OCI-LY1 (cell line): ENCODE measurements at regions not wholly inside any gene's neighbourhood (a gene's known extent, or its start where the extent isn't known, plus 50 kb on each side); places are given as distances from the start of the nearest gene placed in this dataset.

ENCODE experiments used
- H2AFZ ChIP-seq: fragments of 200-600 bp; sonication (generic), shearing (Covaris generic); 2 replicates; pipeline ENCODE4 v1.6.0; 2014; ENCODE audit warnings: antibody characterized with exemption, mild to moderate bottlenecking, low read length
- H3F3A ChIP-seq: fragments of 200-600 bp; sonication (generic), shearing (Covaris generic); 2 replicates; pipeline ENCODE4 v1.6.0; 2014; ENCODE audit warnings: mild to moderate bottlenecking, antibody characterized with exemption, low read length, moderate library complexity; ENCODE audit not compliant: insufficient read depth
- H3K27ac ChIP-seq: fragments of 200-600 bp; sonication (generic); 2 replicates; pipeline ENCODE4 v1.5.1; 2014; ENCODE audit warnings: low read length, mixed run types, mild to moderate bottlenecking, low read depth; ENCODE audit not compliant: poor library complexity, severe bottlenecking
- H3K27me3 ChIP-seq: fragments of 200-600 bp; sonication (generic); 2 replicates; pipeline ENCODE4 v1.6.0; 2014; ENCODE audit warnings: antibody characterized with exemption, mild to moderate bottlenecking, low read length, moderate library complexity; ENCODE audit not compliant: insufficient read depth
- H3K36me3 ChIP-seq: fragments of 200-600 bp; sonication (generic); 2 replicates; pipeline ENCODE4 v1.6.1; 2014; ENCODE audit warnings: mild to moderate bottlenecking, antibody characterized with exemption, low read length, moderate library complexity, mixed read lengths; ENCODE audit not compliant: insufficient read depth
- H3K4me1 ChIP-seq: fragments of 200-600 bp; sonication (generic); 2 replicates; pipeline ENCODE4 v1.5.1; 2014; ENCODE audit warnings: mild to moderate bottlenecking, low read length, moderate library complexity; ENCODE audit not compliant: insufficient read depth, severe bottlenecking
- H3K4me2 ChIP-seq: fragments of 200-600 bp; sonication (generic), shearing (Covaris generic); 2 replicates; pipeline ENCODE4 v1.6.1; 2014; ENCODE audit warnings: low read length
- H3K4me3 ChIP-seq: fragments of 200-600 bp; sonication (generic); 2 replicates; pipeline ENCODE4 v1.5.1; 2014; ENCODE audit warnings: low read length, low read depth, mild to moderate bottlenecking, mixed read lengths; ENCODE audit not compliant: poor library complexity, severe bottlenecking
- H3K79me2 ChIP-seq: fragments of 200-600 bp; shearing (Covaris generic); 2 replicates; pipeline ENCODE4 v1.6.1; 2016; ENCODE audit warnings: mixed run types, low read length, mixed read lengths; ENCODE audit not compliant: insufficient read depth
- H3K9ac ChIP-seq: fragments of 200-600 bp; sonication (generic), shearing (Covaris generic); 2 replicates; pipeline ENCODE4 v1.6.1; 2014; ENCODE audit warnings: mild to moderate bottlenecking, low read length, mixed read lengths
- H3K9me2 ChIP-seq: fragments of 200-600 bp; sonication (generic), shearing (Covaris generic); 2 replicates; pipeline ENCODE4 v1.6.1; 2014; ENCODE audit warnings: low read depth, mild to moderate bottlenecking, low read length, mixed read lengths
- H3K9me3 ChIP-seq: fragments of 200-600 bp; shearing (Covaris generic); 2 replicates; pipeline ENCODE4 v1.6.1; 2014; ENCODE audit warnings: low read length, mixed read lengths
- H4K20me1 ChIP-seq: fragments of 200-600 bp; sonication (generic), shearing (Covaris generic); 2 replicates; pipeline ENCODE4 v1.6.0; 2016; ENCODE audit warnings: mild to moderate bottlenecking, low read length; ENCODE audit not compliant: insufficient read depth
- EZH2 ChIP-seq: fragments of 200-600 bp; sonication (generic), shearing (Covaris generic); IDR thresholded peaks from 2 replicates; pipeline ENCODE4 v1.8.0; 2017; ENCODE audit warnings: borderline replicate concordance, mixed run types, mild to moderate bottlenecking, antibody characterized with exemption, low read length, moderate library complexity, mixed read lengths
- TF ChIP-seq, protein P1 (sequence below): fragments of 200-600 bp; sonication (generic), shearing (Covaris generic); IDR thresholded peaks from 2 replicates; pipeline ENCODE4 v1.5.1; 2017; ENCODE audit warnings: mild to moderate bottlenecking, antibody characterized with exemption, low read length, moderate library complexity, mixed read lengths

DNA sequence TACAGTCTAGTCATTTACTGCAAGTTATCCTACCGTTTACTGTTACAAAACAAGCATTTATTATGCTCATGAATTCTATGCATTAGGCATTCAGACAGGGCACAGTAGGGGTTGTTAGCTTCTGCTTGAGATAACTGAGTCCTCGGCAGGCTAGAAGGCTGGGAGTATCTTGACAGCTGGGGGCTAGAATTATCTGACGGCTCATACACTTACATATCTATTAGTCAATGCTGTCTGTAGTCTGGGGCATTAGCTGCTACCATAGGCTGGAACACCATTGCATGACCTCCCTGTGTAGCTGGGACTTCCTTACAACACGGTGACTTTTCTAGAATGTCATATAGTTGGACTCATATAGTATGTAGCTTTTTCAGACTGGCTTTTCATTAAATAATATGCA, 61.9 kb upstream of the ALK start:
- no peak for TF ChIP-seq EZH2
- TF ChIP-seq, protein P1, sequence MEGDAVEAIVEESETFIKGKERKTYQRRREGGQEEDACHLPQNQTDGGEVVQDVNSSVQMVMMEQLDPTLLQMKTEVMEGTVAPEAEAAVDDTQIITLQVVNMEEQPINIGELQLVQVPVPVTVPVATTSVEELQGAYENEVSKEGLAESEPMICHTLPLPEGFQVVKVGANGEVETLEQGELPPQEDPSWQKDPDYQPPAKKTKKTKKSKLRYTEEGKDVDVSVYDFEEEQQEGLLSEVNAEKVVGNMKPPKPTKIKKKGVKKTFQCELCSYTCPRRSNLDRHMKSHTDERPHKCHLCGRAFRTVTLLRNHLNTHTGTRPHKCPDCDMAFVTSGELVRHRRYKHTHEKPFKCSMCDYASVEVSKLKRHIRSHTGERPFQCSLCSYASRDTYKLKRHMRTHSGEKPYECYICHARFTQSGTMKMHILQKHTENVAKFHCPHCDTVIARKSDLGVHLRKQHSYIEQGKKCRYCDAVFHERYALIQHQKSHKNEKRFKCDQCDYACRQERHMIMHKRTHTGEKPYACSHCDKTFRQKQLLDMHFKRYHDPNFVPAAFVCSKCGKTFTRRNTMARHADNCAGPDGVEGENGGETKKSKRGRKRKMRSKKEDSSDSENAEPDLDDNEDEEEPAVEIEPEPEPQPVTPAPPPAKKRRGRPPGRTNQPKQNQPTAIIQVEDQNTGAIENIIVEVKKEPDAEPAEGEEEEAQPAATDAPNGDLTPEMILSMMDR, result no peak
- no peak overlapping the region for H3K4me2 ChIP-seq
- H3K27me3 ChIP-seq, result no peaks in the 10 kb centered on the region
- no peaks in the 10 kb centered on the region for H3F3A ChIP-seq
- no peaks in the 10 kb centered on the region for H3K4me1 ChIP-seq
- H4K20me1 ChIP-seq, result no peaks in the 10 kb centered on the region
- H3K4me3 ChIP-seq, result no peak overlapping the region
- H3K9me2 ChIP-seq, result no peaks in the 10 kb centered on the region
- H2AFZ ChIP-seq, result no peak overlapping the region
- H3K79me2 ChIP-seq, result no peaks in the 10 kb centered on the region
- H3K36me3 ChIP-seq, result no peaks in the 10 kb centered on the region
- H3K9ac ChIP-seq, result no peak overlapping the region
- no peaks in the 10 kb centered on the region for H3K9me3 ChIP-seq
- H3K27ac ChIP-seq, result no peak overlapping the region

DNA sequence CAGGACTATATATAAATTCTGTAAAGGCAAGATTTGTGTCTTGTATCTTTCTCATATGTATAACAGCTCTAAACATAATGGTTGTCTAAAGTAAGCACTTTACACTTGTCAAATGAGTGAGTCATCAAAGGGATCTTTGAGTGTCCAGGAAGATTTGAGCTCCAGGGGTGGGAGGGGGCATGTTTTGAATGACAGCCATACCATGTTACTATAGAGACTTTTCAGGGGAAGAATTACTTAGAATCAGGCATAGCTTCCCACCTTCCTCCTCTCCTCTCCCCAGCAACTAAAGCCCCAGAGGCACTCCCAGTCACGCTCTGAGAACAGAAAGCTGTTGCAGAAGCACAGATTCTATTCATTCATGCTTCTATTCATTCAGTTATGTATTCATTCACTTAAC, 65.8 kb upstream of the ALK start:
- Histone ChIP-seq H3K9me3 (no peaks in the 10 kb centered on the region), H3K4me2 (no peak overlapping the region), H4K20me1 (no peaks in the 10 kb centered on the region), H3K27ac (no peak overlapping the region), H3F3A (no peaks in the 10 kb centered on the region), H2AFZ (no peak overlapping the region), H3K9ac (no peak overlapping the region), H3K4me3 (no peak overlapping the region), H3K27me3 (no peaks in the 10 kb centered on the region), H3K4me1 (no peaks in the 10 kb centered on the region), H3K9me2 (no peaks in the 10 kb centered on the region), H3K36me3 (no peaks in the 10 kb centered on the region), H3K79me2 (no peaks in the 10 kb centered on the region)
- TF ChIP-seq, protein P1, result no peak
- TF ChIP-seq EZH2, result no peak

DNA sequence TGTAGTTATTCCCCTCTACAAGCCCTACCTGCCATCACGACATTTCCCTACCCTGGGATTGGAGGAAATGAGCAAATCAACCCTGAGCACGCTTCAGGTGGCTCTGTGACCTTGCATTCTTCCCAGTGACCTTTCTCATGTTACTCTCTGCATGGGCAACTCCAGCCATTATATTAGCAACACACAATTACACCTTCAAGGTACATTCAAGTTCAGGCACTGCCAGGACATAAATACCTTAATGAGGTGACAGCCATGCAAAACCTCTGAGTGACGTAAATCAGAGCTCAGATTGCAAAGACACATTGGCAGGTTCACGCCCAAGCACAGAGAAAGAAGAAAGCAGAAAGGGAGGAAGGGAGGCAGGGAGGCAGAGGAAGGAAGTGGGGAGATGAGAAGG, 68.7 kb upstream of the ALK start:
- H3K27ac ChIP-seq, result no peak overlapping the region
- H3F3A ChIP-seq, result no peaks in the 10 kb centered on the region
- H3K4me2 ChIP-seq, result no peak overlapping the region
- no peak overlapping the region for H3K4me3 ChIP-seq
- H3K9me2 ChIP-seq, result no peaks in the 10 kb centered on the region
- H3K9ac ChIP-seq, result no peak overlapping the region
- H3K36me3 ChIP-seq, result no peaks in the 10 kb centered on the region
- H3K79me2 ChIP-seq, result no peaks in the 10 kb centered on the region
- TF ChIP-seq EZH2, result no peak
- TF ChIP-seq, protein P1, result no peak
- no peak overlapping the region for H2AFZ ChIP-seq
- H4K20me1 ChIP-seq, result no peaks in the 10 kb centered on the region
- H3K9me3 ChIP-seq, result no peaks in the 10 kb centered on the region
- H3K27me3 ChIP-seq, result no peaks in the 10 kb centered on the region
- H3K4me1 ChIP-seq, result no peaks in the 10 kb centered on the region
